ENCODE measurements at regions not wholly inside any gene's neighbourhood (a gene's known extent, or its start where the extent isn't known, plus 50 kb on each side); places are given as distances from the start of the nearest gene placed in this dataset.

DNA sequence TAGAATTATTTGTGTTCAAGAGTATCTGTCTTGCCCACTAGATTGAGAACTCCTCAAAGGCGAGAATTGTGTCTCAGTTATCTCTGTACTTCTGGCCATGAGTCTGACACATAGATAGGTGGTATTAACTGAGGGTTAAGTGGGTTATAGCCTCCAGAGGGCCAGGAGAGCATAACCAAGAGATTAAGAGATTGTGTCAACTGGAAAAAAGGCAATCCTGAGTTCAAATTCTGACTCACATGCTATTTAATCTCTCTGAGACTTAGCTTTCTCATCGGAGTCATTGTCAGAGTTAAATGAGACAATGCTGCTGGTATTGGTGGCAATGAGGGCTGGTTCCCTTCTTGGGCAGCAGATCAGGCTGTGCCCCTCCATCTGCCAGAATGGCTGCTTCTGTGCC, 330.9 kb downstream of the TNS1 start:
- no peak for DNase-seq (ENCODE audit: low read depth)
- TF ChIP-seq, protein P1, sequence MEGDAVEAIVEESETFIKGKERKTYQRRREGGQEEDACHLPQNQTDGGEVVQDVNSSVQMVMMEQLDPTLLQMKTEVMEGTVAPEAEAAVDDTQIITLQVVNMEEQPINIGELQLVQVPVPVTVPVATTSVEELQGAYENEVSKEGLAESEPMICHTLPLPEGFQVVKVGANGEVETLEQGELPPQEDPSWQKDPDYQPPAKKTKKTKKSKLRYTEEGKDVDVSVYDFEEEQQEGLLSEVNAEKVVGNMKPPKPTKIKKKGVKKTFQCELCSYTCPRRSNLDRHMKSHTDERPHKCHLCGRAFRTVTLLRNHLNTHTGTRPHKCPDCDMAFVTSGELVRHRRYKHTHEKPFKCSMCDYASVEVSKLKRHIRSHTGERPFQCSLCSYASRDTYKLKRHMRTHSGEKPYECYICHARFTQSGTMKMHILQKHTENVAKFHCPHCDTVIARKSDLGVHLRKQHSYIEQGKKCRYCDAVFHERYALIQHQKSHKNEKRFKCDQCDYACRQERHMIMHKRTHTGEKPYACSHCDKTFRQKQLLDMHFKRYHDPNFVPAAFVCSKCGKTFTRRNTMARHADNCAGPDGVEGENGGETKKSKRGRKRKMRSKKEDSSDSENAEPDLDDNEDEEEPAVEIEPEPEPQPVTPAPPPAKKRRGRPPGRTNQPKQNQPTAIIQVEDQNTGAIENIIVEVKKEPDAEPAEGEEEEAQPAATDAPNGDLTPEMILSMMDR (IDR thresholded peaks at IDR 0.05; ENCODE audit: control insufficient read depth, insufficient read depth, low read depth, low read length, missing control alignments) = no peak
- H3K4me3 ChIP-seq (ENCODE audit: control insufficient read depth, low read depth, low read length) = no peak overlapping the region

DNA sequence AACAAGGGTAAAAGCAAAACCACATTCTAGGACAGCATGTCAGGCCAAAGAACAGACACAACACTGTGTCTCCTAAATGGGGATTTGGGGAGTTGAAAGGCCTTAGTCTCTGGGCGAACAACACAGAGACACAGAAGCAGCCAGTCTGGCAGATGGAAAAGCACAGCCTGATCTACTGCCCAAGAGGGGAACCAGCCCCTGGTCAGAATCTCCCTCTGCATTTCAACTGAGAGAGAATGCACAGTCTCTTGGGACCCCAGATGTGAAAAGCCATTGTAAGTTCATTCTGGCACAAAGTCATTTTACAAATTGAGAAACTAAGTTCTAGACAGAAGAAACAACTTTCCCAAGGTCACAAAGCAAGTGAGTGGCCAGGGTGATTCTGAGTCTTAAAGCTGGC, 331.7 kb downstream of the TNS1 start:
- TF ChIP-seq, protein P1 (IDR thresholded peaks at IDR 0.05; ENCODE audit: control insufficient read depth, insufficient read depth, low read depth, low read length, missing control alignments) = no peak
- DNase-seq (ENCODE audit: low read depth) = no peak

DNA sequence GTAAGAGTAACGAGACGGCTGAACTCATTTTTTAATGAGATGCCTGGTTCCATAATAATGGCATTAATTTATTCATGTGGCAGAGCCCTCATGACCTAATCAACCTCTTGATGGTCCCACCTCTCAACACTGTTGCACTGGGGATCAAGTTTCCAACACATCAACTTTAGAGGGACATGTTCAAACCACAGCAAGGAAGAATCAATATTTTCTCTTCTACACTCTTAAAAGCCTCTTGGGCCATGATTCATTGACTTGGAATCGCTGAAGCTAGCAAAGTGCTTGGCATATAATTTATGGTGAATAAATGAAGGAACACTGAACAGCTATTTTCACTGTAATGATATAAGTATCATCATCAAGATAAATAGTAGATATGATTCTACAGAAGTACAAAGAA, 333.0 kb downstream of the TNS1 start:
- TF ChIP-seq, protein P1 (IDR thresholded peaks at IDR 0.05; ENCODE audit: control insufficient read depth, insufficient read depth, low read depth, low read length, missing control alignments) = no peak
- no peak for DNase-seq (ENCODE audit: low read depth)
- no peak overlapping the region for H3K4me3 ChIP-seq (ENCODE audit: control insufficient read depth, low read depth, low read length)

More for the DNA sequence above, 331.7 kb downstream of the TNS1 start:
- no peak overlapping the region for H3K4me3 ChIP-seq (ENCODE audit: control insufficient read depth, low read depth, low read length)

DNA sequence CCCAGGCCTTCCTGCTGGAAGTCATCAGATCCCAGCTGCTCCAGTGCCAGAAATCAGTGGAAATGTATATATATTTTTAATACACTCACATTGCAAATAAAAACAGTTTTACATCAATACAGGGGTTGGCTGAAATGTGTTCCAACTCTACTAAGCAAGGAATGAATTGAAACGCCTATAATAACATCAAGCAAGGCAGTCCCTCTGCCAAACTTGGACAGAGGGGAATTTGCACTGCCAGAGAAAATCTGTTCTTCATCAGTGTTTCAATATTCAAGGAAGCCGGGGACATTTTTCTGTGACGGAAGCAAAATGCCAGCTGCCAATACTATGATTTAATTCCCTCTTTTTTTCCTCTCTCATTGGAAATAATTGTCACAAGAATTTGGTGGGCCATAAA, 335.3 kb downstream of the TNS1 start:
- H3K4me3 ChIP-seq (ENCODE audit: control insufficient read depth, low read depth, low read length) = no peak overlapping the region
- no peak for DNase-seq (ENCODE audit: low read depth)
- TF ChIP-seq, protein P1 (IDR thresholded peaks at IDR 0.05; ENCODE audit: control insufficient read depth, insufficient read depth, low read depth, low read length, missing control alignments) = no peak

DNA sequence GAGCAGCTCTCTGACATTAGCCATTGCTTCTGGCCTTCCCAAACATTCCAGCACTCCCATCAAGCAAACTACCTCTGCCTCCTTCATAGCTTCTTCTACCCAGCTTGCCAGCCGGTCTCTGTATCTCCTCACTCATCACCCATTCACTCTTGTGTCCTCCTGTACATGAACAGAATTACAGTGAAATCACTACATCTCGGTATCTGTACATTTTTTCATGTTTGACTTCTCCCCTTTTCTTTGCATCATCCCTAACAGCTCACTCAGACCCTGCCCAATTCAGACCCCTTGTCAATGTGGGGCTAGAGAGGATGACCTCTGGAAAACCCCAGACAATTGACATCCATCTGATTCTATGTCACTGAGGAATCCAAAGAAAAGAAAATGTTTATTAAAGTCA, 335.8 kb downstream of the TNS1 start:
- H3K4me3 ChIP-seq (ENCODE audit: control insufficient read depth, low read depth, low read length) = no peak overlapping the region
- TF ChIP-seq, protein P1 (IDR thresholded peaks at IDR 0.05; ENCODE audit: control insufficient read depth, insufficient read depth, low read depth, low read length, missing control alignments) = no peak
- no peak for DNase-seq (ENCODE audit: low read depth)

DNA sequence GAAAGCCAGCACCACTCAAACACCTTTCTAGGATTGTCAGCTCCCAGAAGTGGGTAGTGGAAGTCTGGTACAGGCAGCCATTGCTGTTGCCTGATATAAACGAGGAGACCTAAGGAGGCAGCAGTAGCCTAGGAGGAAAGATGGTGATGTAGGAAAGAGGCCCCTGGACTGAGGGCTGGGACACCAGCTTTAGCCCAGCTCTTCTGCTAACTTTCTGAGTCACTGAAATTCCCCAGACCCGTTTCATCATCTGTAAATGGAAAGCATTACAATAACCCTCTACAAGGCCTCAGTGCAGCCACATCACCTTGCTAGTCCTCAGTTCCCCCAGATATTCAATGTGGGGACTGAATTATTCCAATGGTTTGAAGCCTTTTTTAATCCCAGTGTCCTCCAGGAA, 336.5 kb downstream of the TNS1 start:
- peak; percentile 25 for DNase-seq (ENCODE audit: low read depth)
- TF ChIP-seq, protein P1 (IDR thresholded peaks at IDR 0.05; ENCODE audit: control insufficient read depth, insufficient read depth, low read depth, low read length, missing control alignments) = no peak
- H3K4me3 ChIP-seq (ENCODE audit: control insufficient read depth, low read depth, low read length) = no peak overlapping the region

DNA sequence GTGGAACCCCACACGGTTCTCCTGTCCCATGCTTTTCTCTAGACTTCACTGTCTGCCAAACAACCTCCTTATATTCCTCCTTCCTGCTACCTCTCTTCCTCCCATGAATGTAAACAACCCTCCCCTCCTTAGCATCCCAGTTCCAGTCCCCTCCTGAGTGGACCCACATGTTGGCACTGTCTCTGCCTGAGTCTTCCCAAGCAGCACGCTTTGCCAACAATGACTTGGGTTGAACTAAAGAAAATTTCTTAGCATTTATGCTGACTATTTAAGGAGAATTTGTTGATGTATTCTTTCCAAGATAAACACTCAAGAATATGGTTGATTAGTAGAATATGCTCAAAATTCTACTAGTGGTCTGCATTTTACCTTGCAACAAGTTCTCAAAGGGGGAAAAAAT, 338.0 kb downstream of the TNS1 start:
- TF ChIP-seq, protein P1 (IDR thresholded peaks at IDR 0.05; ENCODE audit: control insufficient read depth, insufficient read depth, low read depth, low read length, missing control alignments) = no peak
- DNase-seq (ENCODE audit: low read depth) = no peak
- H3K4me3 ChIP-seq (ENCODE audit: control insufficient read depth, low read depth, low read length) = no peak overlapping the region
